NCI-H2081 (cell line): ENCODE measurements at regions not wholly inside any gene's neighbourhood (a gene's known extent, or its start where the extent isn't known, plus 50 kb on each side); places are given as distances from the start of the nearest gene placed in this dataset.

Experiments used
- DNase-seq, 2 experiments: peaks; one replicate each; lab custom pipeline; 2025; lab: John Stamatoyannopoulos, UW

DNA sequence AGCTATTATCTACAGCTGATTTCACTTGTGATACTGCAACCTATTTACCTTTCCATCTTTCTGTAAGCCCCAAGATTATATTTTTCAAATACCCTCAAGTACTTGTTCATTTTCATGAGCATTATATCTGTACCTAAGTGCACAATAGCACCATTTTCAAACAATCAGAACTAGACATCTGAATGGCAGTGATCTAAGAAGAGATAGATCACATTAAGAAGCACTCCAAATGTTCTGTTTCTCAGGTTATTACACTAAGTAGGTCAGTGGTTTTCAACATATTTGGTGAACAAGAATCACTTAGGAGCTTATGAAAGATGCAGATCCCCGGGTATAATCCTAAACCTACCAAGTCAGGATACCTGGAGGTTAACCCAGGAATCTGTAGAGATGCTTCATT lies 872.7 kb downstream of the DCDC2C start:
- no peak for DNase-seq

DNA sequence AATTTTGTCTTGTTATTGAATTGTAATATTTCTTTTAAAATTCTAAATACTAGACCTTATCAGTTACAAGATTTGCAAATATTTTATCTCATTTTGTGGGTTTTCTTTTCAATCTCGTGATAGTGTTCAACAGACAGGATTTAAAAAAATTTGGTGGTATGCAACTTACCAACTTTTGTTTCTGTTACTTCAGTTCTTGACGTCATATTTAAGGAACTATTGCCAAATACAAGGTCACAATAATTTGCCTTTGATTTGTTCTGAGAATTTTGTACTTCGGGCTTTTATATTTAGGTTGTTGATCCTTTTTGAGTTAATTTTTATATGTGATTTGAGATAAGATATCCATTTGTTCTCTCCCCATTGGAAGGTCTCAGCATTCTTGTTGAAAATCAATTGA lies 876.6 kb downstream of the DCDC2C start:
- no peak for DNase-seq

DNA sequence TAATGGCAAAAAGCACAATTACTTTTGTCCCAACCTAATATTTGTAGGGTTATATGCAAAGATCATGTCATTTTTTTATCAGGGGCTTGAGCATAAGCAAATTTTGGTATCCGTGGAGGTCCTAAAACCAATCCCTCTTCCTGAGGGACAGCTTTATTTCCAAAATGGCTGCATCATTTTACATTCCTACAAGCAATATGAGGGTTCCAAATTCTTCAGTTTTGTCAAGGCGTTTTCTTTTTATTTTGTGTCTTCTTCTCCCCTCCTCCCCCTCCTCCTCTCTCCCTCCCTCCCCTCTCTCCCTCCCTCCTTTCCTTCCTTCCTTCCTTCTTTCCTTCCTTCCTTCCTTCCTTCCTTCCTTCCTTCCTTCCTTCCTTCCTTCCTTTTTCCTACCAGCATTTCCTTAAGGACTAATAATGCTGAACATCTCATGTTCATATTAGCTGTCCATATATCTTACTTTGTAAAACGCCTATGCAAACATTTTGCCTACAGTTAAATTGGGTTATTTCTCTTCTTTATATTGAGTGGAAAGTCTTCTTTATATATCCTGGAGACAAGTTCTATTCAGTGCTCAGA lies 881.8 kb downstream of the DCDC2C start:
- no peak for DNase-seq

DNA sequence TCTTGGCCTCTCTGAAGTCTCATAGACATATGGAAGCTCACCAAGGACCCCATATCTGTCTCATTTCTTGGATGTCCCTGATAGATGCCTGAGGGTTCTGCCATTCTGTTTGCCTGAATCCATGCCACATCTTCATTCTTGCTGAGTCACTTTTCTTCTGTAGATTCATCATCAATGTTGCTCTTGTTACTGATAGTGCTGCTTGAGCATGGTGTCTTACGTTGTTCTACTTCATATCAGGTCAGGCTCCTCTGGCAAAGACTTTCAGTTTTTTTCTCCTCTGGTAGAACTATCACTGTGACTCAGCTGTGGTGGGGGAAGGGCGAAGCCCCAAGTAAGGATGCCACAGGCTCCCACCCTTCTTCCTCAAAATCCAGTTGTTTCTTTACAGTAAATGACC lies 885.2 kb downstream of the DCDC2C start:
- no peak for DNase-seq

GRCh38 chr2:4591261-4591660 lies 887.9 kb downstream of the DCDC2C start:
- DNase-seq: no peak

DNA sequence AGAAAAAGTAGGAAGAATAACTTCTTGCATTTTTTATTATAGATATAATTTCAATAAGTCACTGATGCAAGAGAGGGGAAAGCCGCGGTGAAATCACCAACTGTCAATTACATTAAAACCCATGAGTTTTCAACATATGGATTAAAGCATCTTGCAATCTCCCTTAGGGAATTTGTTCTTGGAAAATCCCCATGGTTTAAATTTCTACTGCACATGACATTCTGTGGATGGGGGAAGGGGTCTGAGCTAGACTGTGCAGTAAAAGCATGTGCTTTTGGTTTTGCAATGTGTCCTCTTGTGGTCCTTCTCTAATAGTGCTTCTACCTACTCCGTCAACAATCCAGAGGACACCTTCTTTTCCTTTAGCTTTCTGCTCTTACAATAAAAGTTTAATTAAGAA lies 894.0 kb downstream of the DCDC2C start:
- DNase-seq: no peak

DNA sequence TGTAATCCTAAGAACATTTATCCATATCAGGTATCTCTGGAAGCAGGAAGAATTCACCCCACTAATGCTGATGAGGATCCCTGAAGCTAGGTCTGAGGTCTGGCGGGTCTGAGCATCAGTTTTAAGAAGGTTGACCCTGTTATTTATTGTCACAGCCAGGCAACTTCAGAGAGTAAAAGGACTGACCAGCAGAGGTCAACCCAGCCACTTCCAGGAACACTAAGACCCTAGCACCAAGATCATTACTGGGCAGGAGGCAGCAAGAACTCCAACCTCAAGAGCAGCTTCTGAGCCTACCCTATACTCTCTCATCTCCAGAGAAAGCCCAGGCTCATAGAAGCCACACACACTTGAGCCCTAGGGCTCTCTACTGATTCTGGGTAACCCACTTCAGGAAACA lies 901.4 kb downstream of the DCDC2C start:
- DNase-seq: no peak

DNA sequence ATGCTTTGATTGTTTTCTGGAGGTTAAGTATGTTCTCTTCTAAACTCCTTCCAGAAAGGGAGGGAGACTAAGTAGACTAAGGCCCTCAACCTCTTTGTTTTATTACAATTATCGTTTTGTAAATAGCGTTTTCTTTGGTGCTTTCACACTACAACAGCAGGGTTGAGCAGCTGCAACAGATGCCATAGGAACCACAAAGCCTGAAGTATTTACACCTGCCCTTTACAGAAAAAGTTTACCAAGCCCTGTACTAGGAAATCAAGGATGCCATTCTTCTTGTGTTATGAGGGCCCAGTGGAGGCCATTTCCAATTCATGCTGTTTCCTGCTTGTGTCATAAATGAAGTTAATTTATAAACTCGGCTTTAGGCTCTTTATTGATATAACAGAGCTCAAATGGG lies 914.8 kb downstream of the DCDC2C start:
- peak in 1 of 2 experiments; percentile 30 for DNase-seq

DNA sequence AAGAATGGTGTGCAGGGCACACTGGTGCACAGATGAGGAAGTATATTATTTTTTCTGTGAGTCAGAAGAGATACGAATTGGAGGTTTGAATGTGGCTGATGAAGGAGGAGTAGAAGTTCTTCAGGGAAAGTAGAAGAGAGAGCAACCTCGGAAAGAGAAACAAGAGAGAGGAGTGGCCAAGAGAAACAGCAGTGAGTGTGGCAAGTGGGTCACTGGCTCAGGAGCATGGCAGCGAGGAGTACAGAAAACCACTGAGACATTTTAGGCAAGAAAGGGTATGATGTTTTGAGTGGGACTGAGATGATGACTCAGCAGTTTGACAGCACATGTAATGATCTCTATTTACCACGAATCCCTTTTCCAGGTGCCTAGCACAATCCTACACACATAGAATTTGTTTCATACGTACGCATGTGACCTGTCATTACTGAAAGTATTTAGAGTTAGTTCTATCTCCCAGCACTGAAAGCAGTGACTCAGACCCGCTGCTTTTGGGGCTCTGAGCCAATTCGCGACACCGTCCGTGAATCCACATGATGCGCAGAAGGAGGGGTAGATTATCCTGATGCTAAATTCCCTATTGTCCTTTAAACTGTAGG lies 915.4 kb downstream of the DCDC2C start:
- no peak for DNase-seq

- peak; percentile 95 to 99 for DNase-seq
Observed at GRCh38 chr2:4628998-4629501, 925.7 kb downstream of the DCDC2C start.

- DNase-seq: peak; percentile 18 to 80
Observed at GRCh38 chr2:4635289-4635688, 931.9 kb downstream of the DCDC2C start.

DNA sequence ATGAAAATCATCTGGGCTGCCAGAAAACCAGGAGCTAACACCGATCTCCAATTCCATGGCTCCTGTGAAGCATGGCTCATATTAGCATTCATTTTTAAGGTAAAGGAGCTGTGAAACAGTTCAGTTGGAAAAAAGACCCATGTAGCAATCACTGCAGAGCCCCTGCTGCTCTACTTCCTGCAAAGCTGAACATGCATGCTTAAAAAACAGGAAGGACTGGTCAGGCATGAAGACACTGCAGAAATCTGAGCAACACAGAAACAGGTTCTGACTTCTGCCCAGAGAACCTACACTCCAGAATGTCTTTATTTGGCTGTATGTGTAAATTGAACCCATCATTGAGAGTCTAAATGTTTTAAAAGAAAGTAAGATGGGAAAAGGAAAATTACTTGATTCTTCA lies 950.6 kb downstream of the DCDC2C start:
- peak in 1 of 2 experiments; percentile 16 for DNase-seq

DNA sequence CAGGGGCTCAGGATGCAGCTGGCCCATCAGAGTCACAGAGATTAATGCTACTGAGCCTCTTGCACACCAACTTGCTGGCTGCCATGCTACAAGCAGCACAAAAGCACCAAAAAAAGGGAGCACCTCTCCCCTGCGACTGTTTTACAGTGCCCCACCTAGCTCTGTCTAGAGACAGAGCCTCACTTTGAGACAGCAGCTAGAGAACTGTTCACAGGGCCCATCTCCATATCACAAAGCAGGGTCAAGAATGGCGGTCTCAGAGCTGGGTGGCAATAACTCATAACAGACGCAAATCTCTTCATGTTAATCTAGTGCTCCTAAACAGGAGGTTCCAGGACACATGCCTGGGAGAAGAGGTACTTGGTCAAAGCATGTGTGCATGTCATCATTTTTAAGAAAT lies 953.0 kb downstream of the DCDC2C start:
- no peak for DNase-seq

GRCh38 chr2:4662161-4662779 lies 958.9 kb downstream of the DCDC2C start:
- DNase-seq: no peak

- no peak for DNase-seq
Observed at GRCh38 chr2:4668381-4668780, 965.0 kb downstream of the DCDC2C start.

GRCh38 chr2:4670331-4670730 lies 967.0 kb downstream of the DCDC2C start:
- no peak for DNase-seq

GRCh38 chr2:4673025-4673489 lies 969.7 kb downstream of the DCDC2C start:
- peak; percentile 83 to 94 for DNase-seq

GRCh38 chr2:4674007-4674406 lies 970.6 kb downstream of the DCDC2C start:
- peak; percentile 28 to 53 for DNase-seq

GRCh38 chr2:4675295-4675694 lies 971.9 kb downstream of the DCDC2C start:
- DNase-seq: no peak

- DNase-seq: no peak
Observed at GRCh38 chr2:4678927-4679326, 975.6 kb downstream of the DCDC2C start.

DNA sequence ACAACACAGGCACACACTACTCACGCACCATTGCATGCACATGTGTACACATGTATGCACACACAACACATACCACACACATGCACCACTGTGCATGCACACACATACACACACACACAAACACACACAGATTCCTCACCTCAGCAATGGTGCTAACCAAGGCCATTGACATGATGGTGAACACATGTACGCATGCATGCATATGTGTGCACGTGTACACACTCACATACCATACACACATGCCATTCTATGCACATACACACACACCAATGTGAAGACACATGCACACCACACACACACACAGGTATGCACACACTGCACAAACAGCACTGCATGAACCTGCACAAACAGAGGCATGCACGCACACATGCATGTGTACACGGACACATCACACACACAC lies 976.0 kb downstream of the DCDC2C start:
- DNase-seq: no peak

GRCh38 chr2:4684921-4685320 lies 981.5 kb downstream of the DCDC2C start:
- no peak for DNase-seq

DNA sequence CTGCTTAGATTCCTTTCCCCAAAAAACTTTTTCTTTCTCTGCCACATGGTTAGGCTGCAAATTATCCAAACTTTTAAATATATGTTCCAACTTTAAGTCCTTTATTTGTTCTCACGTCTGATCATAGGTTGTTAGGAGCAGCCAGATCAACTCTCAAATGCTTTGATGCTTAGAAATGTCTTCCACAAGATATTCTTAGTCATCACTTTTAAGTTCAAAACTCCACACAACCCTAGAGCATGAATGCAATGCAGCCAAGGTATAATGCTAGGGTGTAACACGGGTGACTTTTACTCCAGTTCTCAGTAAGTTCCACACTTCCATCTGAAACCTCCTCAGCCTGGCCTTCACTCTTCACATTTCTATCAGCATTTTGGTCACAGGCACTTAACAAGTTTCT lies 987.5 kb downstream of the DCDC2C start:
- DNase-seq: no peak
